Superior temporal gyrus (tissue), 1 donor: ENCODE measurements at regions not wholly inside any gene's neighbourhood (a gene's known extent, or its start where the extent isn't known, plus 50 kb on each side); places are given as distances from the start of the nearest gene placed in this dataset.

Source experiments
- DNase-seq: peaks from one replicate; pipeline ENCODE4 v3.0.0-alpha.2; 2016; ENCODE audit errors: extremely low spot score

- no peak for DNase-seq
Measured at GRCh38 chr10:8481718-8482504, 427.4 kb downstream of the GATA3 start.

GRCh38 chr10:8485032-8485431 lies 430.5 kb downstream of the GATA3 start:
- no peak for DNase-seq

- no peak for DNase-seq
Measured at GRCh38 chr10:8487346-8487745, 432.9 kb downstream of the GATA3 start.

GRCh38 chr10:8489232-8489631 lies 434.7 kb downstream of the GATA3 start:
- no peak for DNase-seq

GRCh38 chr10:8489823-8490222 lies 435.3 kb downstream of the GATA3 start:
- no peak for DNase-seq

- no peak for DNase-seq
Measured at GRCh38 chr10:8498290-8498689, 443.8 kb downstream of the GATA3 start.

- DNase-seq = no peak
Measured at GRCh38 chr10:8498881-8499280, 444.4 kb downstream of the GATA3 start.

- no peak for DNase-seq
Measured at GRCh38 chr10:8499312-8499711, 444.8 kb downstream of the GATA3 start.

GRCh38 chr10:8499752-8500390 lies 445.4 kb downstream of the GATA3 start:
- no peak for DNase-seq

- no peak for DNase-seq
Measured at GRCh38 chr10:8502573-8502972, 448.1 kb downstream of the GATA3 start.

- DNase-seq = no peak
Measured at GRCh38 chr10:8504499-8504898, 450.0 kb downstream of the GATA3 start.

GRCh38 chr10:8507156-8507555 lies 452.7 kb downstream of the GATA3 start:
- DNase-seq = no peak

- DNase-seq = no peak
Measured at GRCh38 chr10:8508882-8509281, 454.4 kb downstream of the GATA3 start.

GRCh38 chr10:8510471-8510870 lies 456.0 kb downstream of the GATA3 start:
- no peak for DNase-seq

- DNase-seq = no peak
Measured at GRCh38 chr10:8511026-8511425, 456.5 kb downstream of the GATA3 start.

- no peak for DNase-seq
Measured at GRCh38 chr10:8513155-8514147, 459.0 kb downstream of the GATA3 start.

GRCh38 chr10:8520382-8520781 lies 465.9 kb downstream of the GATA3 start:
- no peak for DNase-seq

GRCh38 chr10:8527773-8528172 lies 473.3 kb downstream of the GATA3 start:
- DNase-seq = no peak

- DNase-seq = peak; percentile 58
Measured at GRCh38 chr10:8531116-8531515, 476.6 kb downstream of the GATA3 start.

GRCh38 chr10:8532647-8533046 lies 478.2 kb downstream of the GATA3 start:
- no peak for DNase-seq

GRCh38 chr10:8533462-8533861 lies 479.0 kb downstream of the GATA3 start:
- no peak for DNase-seq

GRCh38 chr10:8534096-8534495 lies 479.6 kb downstream of the GATA3 start:
- DNase-seq = no peak
